Loucy (cell line): ENCODE measurements at regions not wholly inside any gene's neighbourhood (a gene's known extent, or its start where the extent isn't known, plus 50 kb on each side); places are given as distances from the start of the nearest gene placed in this dataset.

Experiments used
- CTCF ChIP-seq: fragments of 200-600 bp; sonication (generic); conservative IDR thresholded peaks from 2 replicates; pipeline ENCODE4 v1.5.1; 2014; ENCODE audit warnings: mild to moderate bottlenecking, antibody characterized with exemption, low read length
- EZH2phosphoT487 ChIP-seq: fragments of 200-600 bp; IDR thresholded peaks from 2 replicates; pipeline ENCODE4 v1.6.1; 2018; ENCODE audit warnings: antibody characterized with exemption, mild to moderate bottlenecking, moderate library complexity, borderline replicate concordance

GRCh38 chr6:48213076-48213788, 102.2 kb upstream of the PTCHD4 start:
- TF ChIP-seq CTCF, result no peak
- TF ChIP-seq EZH2phosphoT487, result no peak
